Activated CD8-positive, alpha-beta T cell treated with anti-CD3 and anti-CD28 coated beads for 36 hours (primary cell): ENCODE measurements at regions not wholly inside any gene's neighbourhood (a gene's known extent, or its start where the extent isn't known, plus 50 kb on each side); places are given as distances from the start of the nearest gene placed in this dataset.

Experiments
- ATAC-seq: fragments of 200-7000 bp; cut with Tn5 transposase; one replicate; pipeline ENCODE4 v1.10.0; 2021; ENCODE audit warnings: mild to moderate bottlenecking, moderate library complexity
- CTCF ChIA-PET: fragments of 350-600 bp; sonication (Branson Sonifier 250); formaldehyde crosslinking; loops from one replicate; lab custom pipeline; 2021; ENCODE audit warnings: antibody characterized with exemption; lab: Charles Lee
- POLR2A ChIA-PET: fragments of 350-600 bp; sonication (Branson Sonifier 250); formaldehyde crosslinking; loops from one replicate; lab custom pipeline; 2021; ENCODE audit warnings: antibody characterized with exemption; lab: Charles Lee
- DNase-seq: peaks from one replicate; pipeline ENCODE4 v3.0.0-alpha.2; 2020
- H3K27ac Mint-ChIP-seq: one replicate; pipeline ENCODE4 v1.8.0; 2021; ENCODE audit warnings: mild to moderate bottlenecking, mixed read lengths
- H3K27me3 Mint-ChIP-seq: one replicate; pipeline ENCODE4 v1.8.0; 2021; ENCODE audit warnings: mixed read lengths
- H3K36me3 Mint-ChIP-seq: one replicate; pipeline ENCODE4 v1.8.0; 2021; ENCODE audit warnings: low read depth, mixed read lengths
- H3K4me1 Mint-ChIP-seq: one replicate; pipeline ENCODE4 v1.8.0; 2021; ENCODE audit warnings: low read depth, mixed read lengths
- H3K4me3 Mint-ChIP-seq: one replicate; pipeline ENCODE4 v1.8.0; 2021; ENCODE audit warnings: mild to moderate bottlenecking, moderate library complexity, mixed read lengths
- H3K9me3 Mint-ChIP-seq: one replicate; pipeline ENCODE4 v1.8.0; 2021; ENCODE audit warnings: mixed read lengths
- intact Hi-C: fragments of 100-400 bp; cut with micrococcal nuclease; formaldehyde crosslinking; loops from one replicate; pipeline ENCODE4 v1.10.0; 2022
- TF ChIP-seq, protein P1 (sequence below): fragments of 200-600 bp; IDR thresholded peaks from one replicate; pipeline ENCODE4 v1.8.0; 2022; ENCODE audit warnings: antibody characterized with exemption, mild to moderate bottlenecking

DNA sequence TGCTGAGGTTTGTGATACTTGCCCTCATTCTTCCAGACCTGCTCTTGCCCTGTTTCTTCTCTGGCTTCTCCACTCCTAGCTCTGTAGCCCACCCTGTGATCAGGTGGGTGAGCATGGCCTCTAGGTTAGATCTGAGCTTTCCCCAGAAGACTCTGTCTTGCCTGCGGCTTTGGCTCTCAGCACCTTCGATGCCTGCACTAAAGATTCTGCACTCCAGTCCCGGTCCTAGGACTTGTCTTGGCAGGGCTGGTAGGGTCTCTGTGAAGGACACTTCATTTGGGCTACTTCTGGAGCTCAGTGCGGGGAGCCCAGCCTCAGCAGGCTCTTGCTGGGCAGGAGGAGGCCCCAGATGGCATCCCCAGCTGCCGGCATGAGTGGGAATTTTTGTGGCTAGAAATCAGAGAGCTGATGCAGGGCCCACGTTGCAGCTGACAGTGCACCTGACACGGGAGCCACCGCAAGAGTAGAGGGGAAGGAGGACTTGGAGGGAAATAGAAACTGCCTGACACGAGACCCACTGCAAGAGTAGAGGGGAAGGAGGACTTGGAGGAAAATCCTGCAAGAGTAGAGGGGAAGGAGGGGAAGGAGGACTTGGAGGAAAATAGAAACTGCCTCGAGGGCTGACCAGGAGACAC is 226.9 kb upstream of the B3GAT1 start:
- Mint-ChIP-seq H3K36me3 (no peaks in the 10 kb centered on the region), H3K27me3 (peaks cover 3% of the 10 kb centered on the region), H3K4me1 (no peaks in the 10 kb centered on the region), H3K9me3 (no peaks in the 10 kb centered on the region), H3K4me3 (no peak overlapping the region), H3K27ac (no peak overlapping the region)
- ATAC-seq: no peak
- DNase-seq: no peak
- TF ChIP-seq, protein P1, sequence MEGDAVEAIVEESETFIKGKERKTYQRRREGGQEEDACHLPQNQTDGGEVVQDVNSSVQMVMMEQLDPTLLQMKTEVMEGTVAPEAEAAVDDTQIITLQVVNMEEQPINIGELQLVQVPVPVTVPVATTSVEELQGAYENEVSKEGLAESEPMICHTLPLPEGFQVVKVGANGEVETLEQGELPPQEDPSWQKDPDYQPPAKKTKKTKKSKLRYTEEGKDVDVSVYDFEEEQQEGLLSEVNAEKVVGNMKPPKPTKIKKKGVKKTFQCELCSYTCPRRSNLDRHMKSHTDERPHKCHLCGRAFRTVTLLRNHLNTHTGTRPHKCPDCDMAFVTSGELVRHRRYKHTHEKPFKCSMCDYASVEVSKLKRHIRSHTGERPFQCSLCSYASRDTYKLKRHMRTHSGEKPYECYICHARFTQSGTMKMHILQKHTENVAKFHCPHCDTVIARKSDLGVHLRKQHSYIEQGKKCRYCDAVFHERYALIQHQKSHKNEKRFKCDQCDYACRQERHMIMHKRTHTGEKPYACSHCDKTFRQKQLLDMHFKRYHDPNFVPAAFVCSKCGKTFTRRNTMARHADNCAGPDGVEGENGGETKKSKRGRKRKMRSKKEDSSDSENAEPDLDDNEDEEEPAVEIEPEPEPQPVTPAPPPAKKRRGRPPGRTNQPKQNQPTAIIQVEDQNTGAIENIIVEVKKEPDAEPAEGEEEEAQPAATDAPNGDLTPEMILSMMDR: no peak
- ChIA-PET CTCF (no interaction called here), POLR2A (no interaction called here)
- intact Hi-C loops: no loop called here

DNA sequence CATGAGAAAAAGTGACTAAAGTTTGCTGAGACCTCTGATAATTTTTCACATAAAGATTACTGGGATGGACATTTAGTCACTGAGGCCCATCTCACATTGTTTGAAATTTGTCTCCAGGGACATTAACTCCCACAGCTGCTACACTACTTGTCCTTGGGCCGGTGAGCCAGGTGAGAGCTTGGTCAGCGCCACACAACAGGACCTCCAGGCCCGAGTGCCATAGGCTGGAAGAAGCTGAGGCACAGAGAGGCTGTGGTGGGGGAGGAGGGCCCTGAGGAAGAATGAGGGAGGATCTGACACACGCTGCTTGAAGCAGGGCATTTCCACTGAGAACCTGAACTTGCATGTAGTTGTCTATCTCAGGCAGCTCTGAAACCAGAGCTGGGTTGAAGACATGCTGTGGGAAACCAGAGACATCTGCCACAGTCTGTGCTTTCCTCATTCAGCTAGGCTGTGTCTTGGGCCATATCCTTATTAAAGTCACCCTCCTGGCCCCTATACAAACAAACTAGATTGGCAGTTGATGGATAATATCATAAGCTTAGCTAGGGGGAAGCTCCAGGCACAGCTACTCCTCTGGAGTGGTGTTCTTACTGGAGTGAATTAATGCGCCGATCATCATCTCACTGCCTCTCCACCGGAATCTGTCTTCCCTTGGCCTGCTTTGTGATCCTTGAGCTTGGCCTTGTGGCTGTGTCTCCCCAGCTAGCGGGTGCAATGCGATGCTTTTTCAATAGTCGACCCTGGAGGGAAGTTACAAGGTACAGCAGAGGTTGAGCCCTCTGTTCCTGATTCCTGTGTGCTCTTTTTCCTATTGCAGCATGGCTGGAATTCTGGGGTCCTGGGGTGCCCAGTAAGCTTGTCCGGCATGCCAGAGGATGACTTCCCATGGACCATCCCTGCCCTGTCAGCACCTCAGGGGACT is 225.3 kb upstream of the B3GAT1 start:
- ChIA-PET CTCF (no interaction called here), POLR2A (interaction anchor here (0.6 kb wide), 1 partner anchor 18 kb away, joined by 3 read pairs; no protein-coding TSS in a partner anchor)
- no peaks in the 10 kb centered on the region for H3K9me3 Mint-ChIP-seq
- DNase-seq (no peak), ATAC-seq (no peak)
- H3K27me3 Mint-ChIP-seq: peaks cover 3% of the 10 kb centered on the region
- intact Hi-C loops: no loop called here
- no peaks in the 10 kb centered on the region for H3K36me3 Mint-ChIP-seq
- no peak overlapping the region for H3K27ac Mint-ChIP-seq
- no peak overlapping the region for H3K4me3 Mint-ChIP-seq
- H3K4me1 Mint-ChIP-seq: no peaks in the 10 kb centered on the region
- TF ChIP-seq, protein P1: no peak

DNA sequence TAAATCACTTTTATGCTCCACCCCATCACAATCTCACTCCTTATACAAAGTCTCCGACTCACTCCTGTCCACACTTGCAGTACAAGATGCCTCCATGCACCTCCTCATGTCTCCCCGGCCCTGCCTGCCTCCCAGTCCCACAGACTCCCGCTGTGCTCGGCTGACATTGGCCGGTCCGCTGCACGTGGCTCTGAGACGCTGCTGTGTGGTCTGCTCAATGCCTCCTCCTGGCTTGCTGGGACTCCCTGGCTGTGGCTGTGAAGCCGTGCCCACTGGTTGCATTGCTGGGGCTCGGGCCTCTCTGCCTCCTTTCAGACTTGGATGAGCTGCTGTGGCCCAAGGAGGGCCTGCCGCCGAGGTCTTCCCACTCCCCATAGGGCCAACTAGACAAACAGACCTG is 224.0 kb upstream of the B3GAT1 start:
- ATAC-seq (no peak), DNase-seq (no peak)
- H3K9me3 Mint-ChIP-seq: no peaks in the 10 kb centered on the region
- no peaks in the 10 kb centered on the region for H3K36me3 Mint-ChIP-seq
- intact Hi-C loops: no loop called here
- no peaks in the 10 kb centered on the region for H3K27me3 Mint-ChIP-seq
- CTCF ChIA-PET: no interaction called here
- no peaks in the 10 kb centered on the region for H3K4me1 Mint-ChIP-seq
- POLR2A ChIA-PET: no interaction called here
- no peak overlapping the region for H3K27ac Mint-ChIP-seq
- TF ChIP-seq, protein P1: no peak
- no peak overlapping the region for H3K4me3 Mint-ChIP-seq

DNA sequence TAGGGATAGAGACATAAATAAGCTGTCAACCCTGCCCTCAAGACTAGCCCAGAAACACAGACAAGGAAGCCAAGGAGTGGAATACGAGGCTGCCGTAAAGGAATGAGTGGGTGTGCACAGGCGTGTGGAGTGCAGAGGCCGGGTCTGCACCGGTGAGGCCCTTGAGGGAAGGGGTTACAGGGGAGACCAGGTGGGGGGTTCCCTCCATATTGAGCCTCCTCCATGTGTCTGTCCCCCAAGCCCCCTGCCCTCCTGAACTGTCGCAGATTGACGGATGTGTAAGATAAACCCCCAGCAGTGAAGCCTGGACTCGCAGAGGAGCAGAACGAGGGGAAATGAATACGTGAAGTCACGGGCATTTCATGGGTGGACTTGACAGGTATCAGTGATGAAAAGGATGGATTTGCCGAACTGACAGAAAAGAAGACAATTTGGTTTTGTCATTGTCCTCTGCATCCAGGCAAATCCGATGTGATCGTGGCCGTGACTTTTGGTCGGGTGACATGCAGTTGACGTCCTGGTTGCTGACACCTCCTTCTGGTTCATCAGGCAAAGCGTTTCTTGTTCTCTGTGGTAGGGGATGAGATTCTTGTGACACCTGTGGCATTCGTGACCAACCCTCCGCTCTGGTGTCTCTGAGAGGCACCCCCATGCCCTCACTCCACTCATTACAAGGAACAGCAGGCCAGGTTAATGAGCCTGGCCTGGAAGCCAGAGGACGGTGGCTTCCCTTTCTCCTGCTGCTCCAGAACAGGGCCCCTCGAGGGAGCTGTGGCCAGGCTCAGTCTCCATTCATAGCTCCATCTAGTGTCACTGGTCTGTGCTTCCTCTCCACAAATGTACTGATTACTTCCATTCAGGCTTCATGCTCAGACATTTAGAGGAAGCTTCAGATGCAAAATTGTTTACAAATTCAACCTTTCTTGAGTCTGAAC is 223.1 kb upstream of the B3GAT1 start:
- ATAC-seq: no peak
- no peaks in the 10 kb centered on the region for H3K27me3 Mint-ChIP-seq
- no peaks in the 10 kb centered on the region for H3K36me3 Mint-ChIP-seq
- DNase-seq: no peak
- intact Hi-C loops: no loop called here
- H3K4me3 Mint-ChIP-seq: no peak overlapping the region
- H3K4me1 Mint-ChIP-seq: no peaks in the 10 kb centered on the region
- ChIA-PET CTCF (no interaction called here), POLR2A (no interaction called here)
- H3K27ac Mint-ChIP-seq: no peak overlapping the region
- TF ChIP-seq, protein P1: no peak
- H3K9me3 Mint-ChIP-seq: no peaks in the 10 kb centered on the region
